ENCODE measurements at regions not wholly inside any gene's neighbourhood (a gene's known extent, or its start where the extent isn't known, plus 50 kb on each side); places are given as distances from the start of the nearest gene placed in this dataset.

- no peak for TF ChIP-seq POLR2AphosphoS5 (IDR thresholded peaks at IDR 0.05)
- no peak for TF ChIP-seq POLR2A (IDR thresholded peaks at IDR 0.05)
- TF ChIP-seq CTCF (IDR thresholded peaks at IDR 0.05), result no peak
Observed at GRCh38 chr20:40477805-40478204, 211.2 kb downstream of the MAFB start.

Measured in sigmoid colon (tissue), 4 donors.